Bronchial epithelial cell (primary cell): ENCODE measurements at regions not wholly inside any gene's neighbourhood (a gene's known extent, or its start where the extent isn't known, plus 50 kb on each side); places are given as distances from the start of the nearest gene placed in this dataset.
"Not testable (repeated sequence)": the region's sequence is repeated elsewhere in the genome, so short reads cannot be mapped to it uniquely, and the experiment has no call there.

Source experiments
- DNase-seq: peaks from one replicate; pipeline ENCODE4 v3.0.0-alpha.2; 2010; ENCODE audit warnings: low read depth
- FAIRE-seq: peaks from 2 replicates; lab custom pipeline; 2011; peaks lifted over from hg19 to GRCh38; lab: Jason Lieb, UNC
- H3K27me3 ChIP-seq: 2 replicates; pipeline ENCODE4 v1.5.1; 2011; ENCODE audit warnings: low read length; ENCODE audit not compliant: control insufficient read depth, insufficient read depth
- H3K36me3 ChIP-seq: 2 replicates; pipeline ENCODE4 v1.5.1; 2011; ENCODE audit warnings: low read length; ENCODE audit not compliant: control insufficient read depth, insufficient read depth
- H3K4me3 ChIP-seq: 2 replicates; pipeline ENCODE4 v1.5.1; 2011; ENCODE audit warnings: mild to moderate bottlenecking, low read depth, low read length, control low read depth
- TF ChIP-seq, protein P1 (sequence below): IDR thresholded peaks from 2 replicates; pipeline ENCODE4 v1.5.1; 2011; ENCODE audit warnings: mild to moderate bottlenecking, moderate library complexity, low read length, control low read depth, inconsistent platforms; ENCODE audit not compliant: insufficient read depth, severe bottlenecking

DNA sequence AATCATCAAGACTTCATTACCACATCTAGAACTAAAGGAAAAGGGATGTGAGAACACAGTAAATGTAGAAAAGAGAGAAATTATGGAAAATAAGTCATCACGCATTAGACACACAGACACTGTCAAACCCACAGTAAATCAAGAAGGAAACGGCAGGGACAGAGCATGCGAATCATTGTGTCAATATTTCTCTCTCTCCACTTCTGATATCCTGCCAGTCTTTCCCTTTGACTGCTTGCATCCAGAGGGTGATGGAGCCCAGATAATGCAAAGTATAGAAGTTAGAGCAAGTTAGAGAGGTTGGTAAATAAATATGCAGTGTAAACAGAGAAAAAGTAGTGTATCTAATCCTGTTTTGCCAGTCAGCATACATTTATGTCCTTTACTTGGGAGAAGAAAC lies 706.8 kb upstream of the ANO3 start:
- FAIRE-seq: no peak
- H3K36me3 ChIP-seq: no peaks in the 10 kb centered on the region
- TF ChIP-seq, protein P1, sequence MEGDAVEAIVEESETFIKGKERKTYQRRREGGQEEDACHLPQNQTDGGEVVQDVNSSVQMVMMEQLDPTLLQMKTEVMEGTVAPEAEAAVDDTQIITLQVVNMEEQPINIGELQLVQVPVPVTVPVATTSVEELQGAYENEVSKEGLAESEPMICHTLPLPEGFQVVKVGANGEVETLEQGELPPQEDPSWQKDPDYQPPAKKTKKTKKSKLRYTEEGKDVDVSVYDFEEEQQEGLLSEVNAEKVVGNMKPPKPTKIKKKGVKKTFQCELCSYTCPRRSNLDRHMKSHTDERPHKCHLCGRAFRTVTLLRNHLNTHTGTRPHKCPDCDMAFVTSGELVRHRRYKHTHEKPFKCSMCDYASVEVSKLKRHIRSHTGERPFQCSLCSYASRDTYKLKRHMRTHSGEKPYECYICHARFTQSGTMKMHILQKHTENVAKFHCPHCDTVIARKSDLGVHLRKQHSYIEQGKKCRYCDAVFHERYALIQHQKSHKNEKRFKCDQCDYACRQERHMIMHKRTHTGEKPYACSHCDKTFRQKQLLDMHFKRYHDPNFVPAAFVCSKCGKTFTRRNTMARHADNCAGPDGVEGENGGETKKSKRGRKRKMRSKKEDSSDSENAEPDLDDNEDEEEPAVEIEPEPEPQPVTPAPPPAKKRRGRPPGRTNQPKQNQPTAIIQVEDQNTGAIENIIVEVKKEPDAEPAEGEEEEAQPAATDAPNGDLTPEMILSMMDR: no peak
- no peak for DNase-seq
- H3K27me3 ChIP-seq: no peaks in the 10 kb centered on the region
- no peak overlapping the region for H3K4me3 ChIP-seq

DNA sequence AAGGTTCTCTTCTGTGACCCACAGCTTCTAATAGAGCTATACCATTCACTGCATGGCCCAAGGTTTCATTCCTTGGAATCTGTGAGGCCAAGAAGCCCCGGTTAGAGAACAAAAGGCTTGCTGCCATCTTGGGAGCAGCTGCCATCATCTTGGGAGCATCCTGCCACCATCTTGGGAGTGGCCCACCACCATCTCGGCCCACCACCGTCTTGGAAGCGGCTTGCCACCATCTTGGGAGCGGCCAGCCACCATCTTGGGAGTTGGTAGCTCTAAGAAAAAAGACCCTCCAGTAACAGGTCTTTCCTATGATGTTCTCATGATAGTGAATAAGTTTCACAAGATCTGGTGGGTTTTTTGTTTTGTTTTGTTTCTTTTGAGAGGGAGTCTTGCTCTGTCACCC lies 703.9 kb upstream of the ANO3 start:
- FAIRE-seq (no peak), DNase-seq (no peak)
- Histone ChIP-seq H3K36me3 (no peaks in the 10 kb centered on the region), H3K27me3 (no peaks in the 10 kb centered on the region), H3K4me3 (no peak overlapping the region)
- TF ChIP-seq, protein P1: no peak

DNA sequence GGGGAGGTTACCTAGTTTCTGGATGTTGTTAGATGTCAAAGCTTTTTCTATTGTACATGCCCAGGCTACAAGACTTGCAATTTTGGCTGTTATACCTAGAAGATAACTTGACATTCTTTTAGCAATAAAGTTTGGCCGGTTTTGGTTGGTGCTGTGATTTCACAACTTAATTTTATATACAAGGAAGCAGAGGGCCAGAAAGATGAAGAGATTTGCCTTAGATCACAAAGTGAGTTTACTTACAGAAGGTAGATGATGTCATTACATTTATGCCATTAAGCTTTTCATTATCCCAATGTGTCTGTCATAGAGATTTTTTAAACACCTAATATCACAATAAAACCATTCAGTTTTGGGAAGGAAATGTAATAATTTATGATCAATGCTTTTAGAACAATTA lies 698.7 kb upstream of the ANO3 start:
- Histone ChIP-seq H3K36me3 (no peaks in the 10 kb centered on the region), H3K4me3 (no peak overlapping the region), H3K27me3 (no peaks in the 10 kb centered on the region)
- TF ChIP-seq, protein P1: no peak
- DNase-seq (no peak), FAIRE-seq (no peak)

DNA sequence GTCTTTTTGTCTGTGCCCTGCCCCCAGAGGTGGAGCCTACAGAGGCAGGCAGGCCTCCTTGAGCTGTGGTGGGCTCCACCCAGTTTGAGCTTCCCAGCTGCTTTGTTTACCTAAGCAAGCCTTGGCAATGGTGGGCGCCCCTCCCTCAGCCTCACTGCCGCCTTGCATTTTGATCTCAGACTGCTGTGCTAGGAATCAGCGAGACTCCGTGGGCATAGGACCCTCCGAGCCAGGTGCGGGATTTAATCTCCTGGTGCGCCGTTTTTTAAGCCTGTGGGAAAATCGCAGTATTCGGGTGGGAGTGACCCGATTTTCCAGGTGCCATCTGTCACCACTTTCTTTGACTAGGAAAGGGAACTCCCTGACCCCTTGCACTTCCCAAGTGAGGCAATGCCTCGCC lies 682.7 kb upstream of the ANO3 start:
- not testable (repeated sequence) for FAIRE-seq, H3K36me3 ChIP-seq, H3K27me3 ChIP-seq, H3K4me3 ChIP-seq, DNase-seq

DNA sequence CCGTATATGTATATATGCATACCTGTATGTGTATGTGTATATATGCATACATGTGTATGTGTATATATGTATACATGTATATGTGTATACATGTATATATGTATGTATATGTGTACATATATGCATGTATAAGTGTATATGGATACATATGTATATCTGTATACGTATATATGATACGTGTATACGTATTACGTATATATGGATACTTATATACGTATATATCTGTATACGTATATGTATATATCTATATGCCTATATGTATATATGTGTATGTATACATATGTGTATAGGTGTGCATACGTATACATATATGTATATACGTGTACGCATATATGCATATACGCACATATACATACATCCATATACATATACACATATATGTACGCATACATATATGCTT lies 681.6 kb upstream of the ANO3 start:
- no peak overlapping the region for H3K4me3 ChIP-seq
- FAIRE-seq (no peak), DNase-seq (no peak)
- H3K27me3 ChIP-seq: no peaks in the 10 kb centered on the region
- TF ChIP-seq, protein P1: no peak
- no peaks in the 10 kb centered on the region for H3K36me3 ChIP-seq

DNA sequence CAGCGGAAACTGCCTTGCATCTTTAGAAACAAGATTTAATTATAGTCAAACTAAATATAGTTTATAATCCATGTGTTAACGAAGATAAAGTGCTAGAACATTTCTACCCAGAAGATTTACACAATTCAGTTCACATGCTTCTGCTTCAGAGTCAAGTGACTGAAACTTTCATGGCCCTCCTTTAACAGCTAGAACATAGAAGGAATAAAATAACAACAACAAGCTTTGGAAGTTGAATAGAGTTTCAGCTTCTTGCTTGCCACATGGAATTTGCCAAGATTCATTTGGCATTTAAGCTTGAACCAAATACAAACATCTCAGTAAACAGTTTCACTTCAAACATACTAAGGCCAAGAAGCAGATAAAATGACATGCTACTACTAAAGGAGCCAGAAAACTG lies 676.3 kb upstream of the ANO3 start:
- FAIRE-seq (no peak), DNase-seq (no peak)
- no peak overlapping the region for H3K4me3 ChIP-seq
- no peaks in the 10 kb centered on the region for H3K27me3 ChIP-seq
- TF ChIP-seq, protein P1: no peak
- no peaks in the 10 kb centered on the region for H3K36me3 ChIP-seq
